ENCODE measurements at regions not wholly inside any gene's neighbourhood (a gene's known extent, or its start where the extent isn't known, plus 50 kb on each side); places are given as distances from the start of the nearest gene placed in this dataset.

DNA sequence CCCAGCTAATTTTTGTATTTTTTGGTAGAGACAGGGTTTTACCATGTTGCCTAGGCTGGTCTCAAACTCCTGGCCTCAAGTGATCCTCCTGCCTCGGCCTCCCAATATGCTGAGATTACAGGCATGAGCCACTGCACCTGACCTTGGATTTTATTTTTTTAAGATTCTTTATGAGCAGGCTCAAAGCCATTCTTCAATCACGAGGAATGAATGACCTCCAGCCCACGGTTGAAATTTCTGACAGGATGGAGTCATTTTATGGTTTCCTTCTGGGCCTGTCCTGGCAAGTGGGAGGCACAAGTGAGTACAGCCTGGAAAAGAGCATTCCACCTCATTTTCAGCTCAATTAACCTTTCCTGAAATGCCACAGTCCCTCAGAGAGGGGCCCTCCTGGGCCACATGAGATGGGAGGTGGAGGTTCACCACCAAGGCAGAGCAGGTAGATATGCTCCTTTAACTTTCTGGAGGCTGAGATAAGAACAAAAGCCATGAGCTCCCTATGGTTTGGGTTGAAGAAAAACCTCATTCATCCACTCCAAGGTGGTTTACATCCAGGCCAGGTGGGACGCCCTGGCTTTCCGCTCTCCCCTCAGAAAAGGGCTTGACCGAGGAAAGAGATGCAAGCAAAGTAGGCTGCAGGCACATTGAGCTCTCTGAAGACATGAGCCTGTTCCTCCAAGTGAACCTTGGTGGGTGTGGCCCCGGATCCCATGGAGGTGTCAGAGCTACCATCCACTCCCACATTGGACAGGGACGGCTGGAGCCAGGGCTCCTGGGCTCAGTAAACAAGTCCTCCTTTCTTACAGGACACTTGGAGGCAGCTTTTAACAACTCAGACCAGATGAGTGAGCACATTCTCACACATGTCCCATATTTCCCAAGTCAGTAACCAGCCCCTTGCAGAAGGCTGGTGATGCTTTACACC, 208.5 kb upstream of the SSTR4 start:
- 90% methylated on average over 8 of the region's 8 CpGs for WGBS (ENCODE audit: low lambda C conversion rate, missing lambda C conversion rate)
- Histone ChIP-seq H3K4me1 (ENCODE audit: insufficient read depth) (peaks cover 16% of the 10 kb centered on the region), H3K9me2 (replicated peaks; ENCODE audit: insufficient read depth) (no peaks in the 10 kb centered on the region), H2AFZ (no peak overlapping the region), H3K9me3 (ENCODE audit: low read depth) (no peaks in the 10 kb centered on the region), H4K20me1 (ENCODE audit: insufficient read depth, poor library complexity, severe bottlenecking) (no peaks in the 10 kb centered on the region), H3K27ac (no peak overlapping the region), H3K27me3 (no peaks in the 10 kb centered on the region), H3K79me2 (no peaks in the 10 kb centered on the region), H3K4me3 (no peak overlapping the region), H3K4me2 (no peak overlapping the region), H3K36me3 (replicated peaks; ENCODE audit: insufficient read depth, low read depth) (no peaks in the 10 kb centered on the region)
- TF ChIP-seq, protein P1, sequence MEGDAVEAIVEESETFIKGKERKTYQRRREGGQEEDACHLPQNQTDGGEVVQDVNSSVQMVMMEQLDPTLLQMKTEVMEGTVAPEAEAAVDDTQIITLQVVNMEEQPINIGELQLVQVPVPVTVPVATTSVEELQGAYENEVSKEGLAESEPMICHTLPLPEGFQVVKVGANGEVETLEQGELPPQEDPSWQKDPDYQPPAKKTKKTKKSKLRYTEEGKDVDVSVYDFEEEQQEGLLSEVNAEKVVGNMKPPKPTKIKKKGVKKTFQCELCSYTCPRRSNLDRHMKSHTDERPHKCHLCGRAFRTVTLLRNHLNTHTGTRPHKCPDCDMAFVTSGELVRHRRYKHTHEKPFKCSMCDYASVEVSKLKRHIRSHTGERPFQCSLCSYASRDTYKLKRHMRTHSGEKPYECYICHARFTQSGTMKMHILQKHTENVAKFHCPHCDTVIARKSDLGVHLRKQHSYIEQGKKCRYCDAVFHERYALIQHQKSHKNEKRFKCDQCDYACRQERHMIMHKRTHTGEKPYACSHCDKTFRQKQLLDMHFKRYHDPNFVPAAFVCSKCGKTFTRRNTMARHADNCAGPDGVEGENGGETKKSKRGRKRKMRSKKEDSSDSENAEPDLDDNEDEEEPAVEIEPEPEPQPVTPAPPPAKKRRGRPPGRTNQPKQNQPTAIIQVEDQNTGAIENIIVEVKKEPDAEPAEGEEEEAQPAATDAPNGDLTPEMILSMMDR (IDR thresholded peaks at IDR 0.05; ENCODE audit: poor library complexity): no peak
- TF ChIP-seq EZH2phosphoT487 (IDR thresholded peaks at IDR 0.05; ENCODE audit: low read depth, severe bottlenecking, unreplicated experiment): no peak
- no peak for TF ChIP-seq EZH2 (IDR thresholded peaks at IDR 0.05; ENCODE audit: borderline replicate concordance)
- DNase-seq (ENCODE audit: low spot score): no peak

- H3K27me3 ChIP-seq: no peaks in the 10 kb centered on the region
- DNase-seq (ENCODE audit: low spot score): peak; percentile 49
- no peak overlapping the region for H3K4me2 ChIP-seq
- H4K20me1 ChIP-seq (ENCODE audit: insufficient read depth, poor library complexity, severe bottlenecking): no peaks in the 10 kb centered on the region
- no peaks in the 10 kb centered on the region for H3K9me3 ChIP-seq (ENCODE audit: low read depth)
- H2AFZ ChIP-seq: no peak overlapping the region
- H3K36me3 ChIP-seq (replicated peaks; ENCODE audit: insufficient read depth, low read depth): no peaks in the 10 kb centered on the region
- TF ChIP-seq EZH2phosphoT487 (IDR thresholded peaks at IDR 0.05; ENCODE audit: low read depth, severe bottlenecking, unreplicated experiment) (no peak), EZH2 (IDR thresholded peaks at IDR 0.05; ENCODE audit: borderline replicate concordance) (no peak)
- TF ChIP-seq, protein P1 (IDR thresholded peaks at IDR 0.05; ENCODE audit: poor library complexity): no peak
- H3K79me2 ChIP-seq: no peaks in the 10 kb centered on the region
- peak overlapping the region; percentile 46 for H3K27ac ChIP-seq
- no peak overlapping the region for H3K4me3 ChIP-seq
- no peaks in the 10 kb centered on the region for H3K9me2 ChIP-seq (replicated peaks; ENCODE audit: insufficient read depth)
- 66% methylated on average over 3 of the region's 3 CpGs for WGBS (ENCODE audit: low lambda C conversion rate, missing lambda C conversion rate)
- peaks cover 6% of the 10 kb centered on the region for H3K4me1 ChIP-seq (ENCODE audit: insufficient read depth)
These were observed 207.2 kb upstream of the SSTR4 start for GRCh38 chr20:22827916-22828315.

DNA sequence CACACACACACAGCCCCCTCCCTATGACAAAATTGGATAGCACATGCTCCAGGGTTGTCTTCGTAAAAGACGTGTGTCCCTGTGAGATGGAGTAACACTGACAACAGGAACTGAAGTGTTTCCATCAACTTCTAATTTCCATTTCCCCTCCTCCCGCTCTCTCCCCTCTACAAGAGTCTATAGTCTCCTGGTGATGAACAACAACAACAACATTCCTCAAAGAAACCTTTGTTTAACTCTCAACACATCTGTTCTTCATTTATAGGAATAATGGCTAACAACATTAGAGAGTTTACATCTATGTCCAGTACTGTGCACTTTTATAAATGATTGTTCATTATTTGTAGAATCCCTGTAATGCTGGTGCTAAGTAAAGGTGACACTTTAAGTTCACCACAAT, 205.8 kb upstream of the SSTR4 start:
- WGBS (ENCODE audit: low lambda C conversion rate, missing lambda C conversion rate): 62% methylated on average over 3 of the region's 3 CpGs
- no peaks in the 10 kb centered on the region for H3K79me2 ChIP-seq
- H2AFZ ChIP-seq: no peak overlapping the region
- no peak overlapping the region for H3K4me2 ChIP-seq
- no peaks in the 10 kb centered on the region for H3K27me3 ChIP-seq
- no peak for TF ChIP-seq EZH2 (IDR thresholded peaks at IDR 0.05; ENCODE audit: borderline replicate concordance)
- no peak for TF ChIP-seq EZH2phosphoT487 (IDR thresholded peaks at IDR 0.05; ENCODE audit: low read depth, severe bottlenecking, unreplicated experiment)
- TF ChIP-seq, protein P1 (IDR thresholded peaks at IDR 0.05; ENCODE audit: poor library complexity): no peak
- no peak overlapping the region for H3K4me3 ChIP-seq
- H4K20me1 ChIP-seq (ENCODE audit: insufficient read depth, poor library complexity, severe bottlenecking): no peaks in the 10 kb centered on the region
- no peaks in the 10 kb centered on the region for H3K9me3 ChIP-seq (ENCODE audit: low read depth)
- peaks cover 7% of the 10 kb centered on the region for H3K4me1 ChIP-seq (ENCODE audit: insufficient read depth)
- no peak for DNase-seq (ENCODE audit: low spot score)
- H3K27ac ChIP-seq: peak overlapping the region; percentile 46
- H3K36me3 ChIP-seq (replicated peaks; ENCODE audit: insufficient read depth, low read depth): no peaks in the 10 kb centered on the region
- H3K9me2 ChIP-seq (replicated peaks; ENCODE audit: insufficient read depth): no peaks in the 10 kb centered on the region

Data from hepatocyte (in vitro differentiated cells).